Breast epithelium (tissue), 3 donors: ENCODE measurements at regions not wholly inside any gene's neighbourhood (a gene's known extent, or its start where the extent isn't known, plus 50 kb on each side); places are given as distances from the start of the nearest gene placed in this dataset.

Source experiments
- POLR2A ChIP-seq: fragments of 450-650 bp; IDR thresholded peaks from one replicate; pipeline ENCODE4 v1.6.1; 2016; ENCODE audit warnings: antibody characterized with exemption, mild to moderate bottlenecking, moderate library complexity
- TF ChIP-seq, protein P1 (sequence below), 3 donors: fragments of 450-650 bp; IDR thresholded peaks; one replicate each; pipeline ENCODE4 v1.5.1; 2016 to 2017; ENCODE audit warnings: antibody characterized with exemption in 3 of 3, mild to moderate bottlenecking in 3 of 3, moderate library complexity in 3 of 3

DNA sequence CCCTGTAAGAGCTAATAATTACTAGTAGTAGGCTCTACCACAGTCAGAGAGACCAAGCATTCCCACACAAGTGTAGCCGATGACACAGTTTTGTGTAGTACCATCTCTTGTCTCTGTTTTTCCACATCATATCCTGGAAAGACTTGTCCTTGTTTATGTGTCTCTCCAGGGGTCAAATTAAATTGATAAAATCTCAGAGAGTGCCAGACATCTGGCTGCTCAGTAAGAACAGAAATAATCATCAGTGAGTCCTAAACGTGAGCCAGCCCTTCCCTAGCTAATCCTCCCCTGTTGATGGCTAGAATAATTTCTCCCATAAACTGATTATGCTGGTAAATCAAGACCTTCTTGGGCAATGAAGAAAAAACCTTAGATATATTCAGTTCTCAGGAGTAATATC lies 111.4 kb upstream of the GRAMD1B start:
- TF ChIP-seq, protein P1, sequence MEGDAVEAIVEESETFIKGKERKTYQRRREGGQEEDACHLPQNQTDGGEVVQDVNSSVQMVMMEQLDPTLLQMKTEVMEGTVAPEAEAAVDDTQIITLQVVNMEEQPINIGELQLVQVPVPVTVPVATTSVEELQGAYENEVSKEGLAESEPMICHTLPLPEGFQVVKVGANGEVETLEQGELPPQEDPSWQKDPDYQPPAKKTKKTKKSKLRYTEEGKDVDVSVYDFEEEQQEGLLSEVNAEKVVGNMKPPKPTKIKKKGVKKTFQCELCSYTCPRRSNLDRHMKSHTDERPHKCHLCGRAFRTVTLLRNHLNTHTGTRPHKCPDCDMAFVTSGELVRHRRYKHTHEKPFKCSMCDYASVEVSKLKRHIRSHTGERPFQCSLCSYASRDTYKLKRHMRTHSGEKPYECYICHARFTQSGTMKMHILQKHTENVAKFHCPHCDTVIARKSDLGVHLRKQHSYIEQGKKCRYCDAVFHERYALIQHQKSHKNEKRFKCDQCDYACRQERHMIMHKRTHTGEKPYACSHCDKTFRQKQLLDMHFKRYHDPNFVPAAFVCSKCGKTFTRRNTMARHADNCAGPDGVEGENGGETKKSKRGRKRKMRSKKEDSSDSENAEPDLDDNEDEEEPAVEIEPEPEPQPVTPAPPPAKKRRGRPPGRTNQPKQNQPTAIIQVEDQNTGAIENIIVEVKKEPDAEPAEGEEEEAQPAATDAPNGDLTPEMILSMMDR (IDR thresholded peaks at IDR 0.05), result no peak
- TF ChIP-seq POLR2A, result no peak
